ENCODE measurements at regions not wholly inside any gene's neighbourhood (a gene's known extent, or its start where the extent isn't known, plus 50 kb on each side); places are given as distances from the start of the nearest gene placed in this dataset.

- no peak overlapping the region for H3K4me3 ChIP-seq (ENCODE audit: low read length)
- DNase-seq (ENCODE audit: low read depth, low spot score): no peak
These were observed 205.3 kb downstream of the KCNS3 start for GRCh38 chr2:18083806-18084205.

GRCh38 chr2:18078216-18078615 is 199.7 kb downstream of the KCNS3 start:
- no peak for DNase-seq (ENCODE audit: low read depth, low spot score)
- H3K4me3 ChIP-seq (ENCODE audit: low read length): no peak overlapping the region

GRCh38 chr2:18077704-18078103 is 199.2 kb downstream of the KCNS3 start:
- peak; percentile 83 for DNase-seq (ENCODE audit: low read depth, low spot score)

GRCh38 chr2:18077231-18077630 is 198.8 kb downstream of the KCNS3 start:
- no peak for DNase-seq (ENCODE audit: low read depth, low spot score)
- H3K4me3 ChIP-seq (ENCODE audit: low read length): no peak overlapping the region

More at GRCh38 chr2:18077704-18078103, 199.2 kb downstream of the KCNS3 start:
- no peak overlapping the region for H3K4me3 ChIP-seq (ENCODE audit: low read length)

GRCh38 chr2:18074476-18074875 is 196.0 kb downstream of the KCNS3 start:
- no peak overlapping the region for H3K4me3 ChIP-seq (ENCODE audit: low read length)
- DNase-seq (ENCODE audit: low read depth, low spot score): no peak

- H3K4me3 ChIP-seq (ENCODE audit: low read length): no peak overlapping the region
- DNase-seq (ENCODE audit: low read depth, low spot score): no peak
These were observed 195.1 kb downstream of the KCNS3 start for GRCh38 chr2:18073601-18074000.

GRCh38 chr2:18067588-18068384 is 189.3 kb downstream of the KCNS3 start:
- DNase-seq (ENCODE audit: low read depth, low spot score): no peak
- no peak overlapping the region for H3K4me3 ChIP-seq (ENCODE audit: low read length)

- no peak overlapping the region for H3K4me3 ChIP-seq (ENCODE audit: low read length)
- DNase-seq (ENCODE audit: low read depth, low spot score): no peak
These were observed 188.4 kb downstream of the KCNS3 start for GRCh38 chr2:18066894-18067293.

- DNase-seq (ENCODE audit: low read depth, low spot score): no peak
- H3K4me3 ChIP-seq (ENCODE audit: low read length): no peak overlapping the region
These were observed 187.6 kb downstream of the KCNS3 start for GRCh38 chr2:18066066-18066465.

GRCh38 chr2:18065249-18065648 is 186.8 kb downstream of the KCNS3 start:
- DNase-seq (ENCODE audit: low read depth, low spot score): no peak
- no peak overlapping the region for H3K4me3 ChIP-seq (ENCODE audit: low read length)

- H3K4me3 ChIP-seq (ENCODE audit: low read length): no peak overlapping the region
- no peak for DNase-seq (ENCODE audit: low read depth, low spot score)
These were observed 185.5 kb downstream of the KCNS3 start for GRCh38 chr2:18063826-18064470.

GRCh38 chr2:18062892-18063291 is 184.4 kb downstream of the KCNS3 start:
- no peak overlapping the region for H3K4me3 ChIP-seq (ENCODE audit: low read length)
- no peak for DNase-seq (ENCODE audit: low read depth, low spot score)

GRCh38 chr2:18061717-18062116 is 183.2 kb downstream of the KCNS3 start:
- DNase-seq (ENCODE audit: low read depth, low spot score): no peak
- no peak overlapping the region for H3K4me3 ChIP-seq (ENCODE audit: low read length)

GRCh38 chr2:18057657-18058056 is 179.2 kb downstream of the KCNS3 start:
- no peak for DNase-seq (ENCODE audit: low read depth, low spot score)
- H3K4me3 ChIP-seq (ENCODE audit: low read length): no peak overlapping the region

- DNase-seq (ENCODE audit: low read depth, low spot score): no peak
These were observed 176.8 kb downstream of the KCNS3 start for GRCh38 chr2:18055290-18055689.

GRCh38 chr2:18050001-18050400 is 171.5 kb downstream of the KCNS3 start:
- no peak for DNase-seq (ENCODE audit: low read depth, low spot score)
- no peak overlapping the region for H3K4me3 ChIP-seq (ENCODE audit: low read length)

More at GRCh38 chr2:18055290-18055689, 176.8 kb downstream of the KCNS3 start:
- H3K4me3 ChIP-seq (ENCODE audit: low read length): no peak overlapping the region

- no peak for DNase-seq (ENCODE audit: low read depth, low spot score)
- no peak overlapping the region for H3K4me3 ChIP-seq (ENCODE audit: low read length)
These were observed 170.9 kb downstream of the KCNS3 start for GRCh38 chr2:18049325-18049724.

GRCh38 chr2:18047896-18048657 is 169.6 kb downstream of the KCNS3 start:
- no peak overlapping the region for H3K4me3 ChIP-seq (ENCODE audit: low read length)
- no peak for DNase-seq (ENCODE audit: low read depth, low spot score)

- DNase-seq (ENCODE audit: low read depth, low spot score): no peak
- H3K4me3 ChIP-seq (ENCODE audit: low read length): no peak overlapping the region
These were observed 168.7 kb downstream of the KCNS3 start for GRCh38 chr2:18047213-18047611.

All from Jurkat, Clone E6-1 (cell line).